DMS 273 (cell line): ENCODE measurements at regions not wholly inside any gene's neighbourhood (a gene's known extent, or its start where the extent isn't known, plus 50 kb on each side); places are given as distances from the start of the nearest gene placed in this dataset.

Source experiments
- DNase-seq: peaks from one replicate; lab custom pipeline; 2025; ENCODE audit not compliant: unreplicated experiment; lab: John Stamatoyannopoulos, UW

DNA sequence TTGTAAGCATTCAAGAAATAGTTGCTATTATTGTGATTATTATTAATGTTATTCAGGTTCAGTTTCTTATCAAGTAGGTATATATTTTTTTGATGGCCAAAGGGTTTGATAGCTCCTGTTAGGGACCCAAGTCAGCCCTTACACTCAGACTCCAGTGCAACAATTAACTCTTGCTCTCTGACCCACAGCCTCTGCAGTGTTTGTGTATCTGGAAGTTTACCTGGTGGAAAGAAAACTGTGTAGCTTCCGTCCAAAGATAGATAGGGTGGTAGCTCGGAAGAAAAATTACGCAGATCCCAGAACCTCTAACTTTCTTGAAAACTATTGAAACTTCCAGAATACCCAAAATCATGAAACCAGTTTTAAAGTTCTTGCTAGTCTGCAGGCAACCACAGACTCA, 58.6 kb upstream of the IGFBP2 start:
- DNase-seq: no peak

DNA sequence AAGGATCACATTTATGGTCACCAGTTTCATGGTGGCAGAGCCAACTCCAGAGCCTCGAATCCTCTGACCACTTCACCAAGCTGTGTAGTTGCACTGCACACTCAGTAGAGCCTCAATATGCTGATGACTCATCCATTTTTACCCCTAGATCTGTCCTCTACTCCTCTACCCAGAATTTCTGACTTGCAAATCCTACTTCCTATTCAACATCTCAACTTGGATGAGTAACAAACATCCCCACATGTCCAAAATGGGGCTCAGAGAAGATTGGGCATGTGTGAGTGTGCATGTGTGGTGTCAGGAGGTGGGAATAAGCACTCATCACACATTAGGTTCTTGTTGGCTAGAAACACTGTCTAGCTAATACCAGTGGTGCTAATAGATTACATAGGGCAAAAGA, 57.8 kb upstream of the IGFBP2 start:
- DNase-seq: no peak

DNA sequence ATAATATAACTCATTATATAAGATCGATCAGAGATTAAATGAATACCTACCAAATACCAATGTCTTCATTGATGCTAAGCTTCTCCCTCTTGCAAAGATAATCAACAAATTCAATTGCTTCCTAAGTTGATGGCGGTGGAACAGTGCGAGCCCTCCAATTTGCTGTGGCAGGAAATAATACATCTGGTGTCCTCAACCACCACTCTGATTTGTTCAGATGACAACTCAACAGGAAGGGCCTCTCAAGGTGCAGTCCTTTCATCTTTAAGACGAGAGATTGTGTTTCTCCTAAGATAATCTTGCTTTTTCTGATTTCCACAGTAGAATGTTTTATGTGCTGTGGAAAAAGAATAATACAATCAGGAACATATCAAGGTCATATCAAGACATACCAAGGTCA, 56.6 kb upstream of the IGFBP2 start:
- no peak for DNase-seq

DNA sequence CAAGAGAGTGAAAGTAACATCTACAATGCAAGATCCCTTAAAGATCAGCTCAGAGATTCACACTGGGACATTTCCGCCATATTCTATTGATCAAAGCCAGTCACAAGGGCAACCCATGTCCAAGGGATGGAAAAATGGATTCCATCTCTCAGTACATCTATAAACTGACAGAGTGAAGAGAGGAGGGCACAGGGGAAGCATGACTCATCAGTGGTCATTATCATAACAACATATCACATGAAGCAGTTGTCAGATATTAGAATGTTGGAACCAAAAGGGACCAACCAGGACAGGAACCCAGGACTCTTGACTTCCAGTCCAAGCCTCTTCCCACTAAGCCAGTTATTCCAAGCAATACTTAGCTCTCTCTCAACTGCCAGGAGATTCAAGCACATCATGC, 54.9 kb upstream of the IGFBP2 start:
- DNase-seq: no peak

DNA sequence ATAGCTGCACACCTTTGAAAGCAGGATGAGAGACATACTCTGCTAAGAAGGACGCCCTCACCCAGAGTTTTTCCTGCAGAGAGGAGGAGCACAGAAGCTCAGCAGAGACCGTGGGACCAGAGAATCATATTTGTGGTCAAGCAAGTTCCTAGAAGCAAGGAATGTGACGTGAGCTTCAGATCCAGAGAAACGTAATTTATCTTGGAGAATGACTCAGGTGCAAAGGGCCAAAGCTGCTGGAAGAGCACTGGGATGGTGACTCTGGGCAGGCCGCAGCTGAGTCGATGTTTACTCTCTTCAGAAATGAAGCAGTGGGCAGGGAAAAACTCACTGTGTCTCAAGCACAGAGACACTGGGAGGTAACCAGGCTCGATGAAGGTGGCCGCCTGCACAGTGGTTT, 50.1 kb upstream of the IGFBP2 start:
- DNase-seq: no peak
